IPS-15b (cell line): ENCODE measurements at regions not wholly inside any gene's neighbourhood (a gene's known extent, or its start where the extent isn't known, plus 50 kb on each side); places are given as distances from the start of the nearest gene placed in this dataset.

Source experiments
- H3K27me3 ChIP-seq: one replicate; pipeline ENCODE4 v1.6.1; 2013; ENCODE audit warnings: low read length; ENCODE audit not compliant: control insufficient read depth, insufficient read depth
- H3K36me3 ChIP-seq: one replicate; pipeline ENCODE4 v1.6.1; 2013; ENCODE audit warnings: low read length; ENCODE audit not compliant: control insufficient read depth, insufficient read depth
- H3K4me1 ChIP-seq: one replicate; pipeline ENCODE4 v1.6.1; 2013; ENCODE audit warnings: mild to moderate bottlenecking, low read length; ENCODE audit not compliant: control insufficient read depth, insufficient read depth
- H3K4me3 ChIP-seq: one replicate; pipeline ENCODE4 v1.5.1; 2013; ENCODE audit warnings: low read depth, low read length
- H3K9ac ChIP-seq: one replicate; pipeline ENCODE4 v1.6.1; 2013; ENCODE audit warnings: low read depth, mild to moderate bottlenecking, low read length
- H3K9me3 ChIP-seq: one replicate; pipeline ENCODE4 v1.6.1; 2013; ENCODE audit warnings: mild to moderate bottlenecking, low read length; ENCODE audit not compliant: control insufficient read depth, insufficient read depth

GRCh38 chr7:131861620-131862346, 305.4 kb upstream of the PODXL start:
- H3K9me3 ChIP-seq, result no peaks in the 10 kb centered on the region
- no peak overlapping the region for H3K4me3 ChIP-seq
- no peak overlapping the region for H3K9ac ChIP-seq
- H3K36me3 ChIP-seq, result no peaks in the 10 kb centered on the region
- H3K27me3 ChIP-seq, result no peaks in the 10 kb centered on the region
- no peaks in the 10 kb centered on the region for H3K4me1 ChIP-seq

GRCh38 chr7:131859147-131859821, 302.9 kb upstream of the PODXL start:
- no peak overlapping the region for H3K4me3 ChIP-seq
- H3K27me3 ChIP-seq, result no peaks in the 10 kb centered on the region
- no peaks in the 10 kb centered on the region for H3K36me3 ChIP-seq
- H3K9ac ChIP-seq, result no peak overlapping the region
- H3K9me3 ChIP-seq, result no peaks in the 10 kb centered on the region
- H3K4me1 ChIP-seq, result no peaks in the 10 kb centered on the region

DNA sequence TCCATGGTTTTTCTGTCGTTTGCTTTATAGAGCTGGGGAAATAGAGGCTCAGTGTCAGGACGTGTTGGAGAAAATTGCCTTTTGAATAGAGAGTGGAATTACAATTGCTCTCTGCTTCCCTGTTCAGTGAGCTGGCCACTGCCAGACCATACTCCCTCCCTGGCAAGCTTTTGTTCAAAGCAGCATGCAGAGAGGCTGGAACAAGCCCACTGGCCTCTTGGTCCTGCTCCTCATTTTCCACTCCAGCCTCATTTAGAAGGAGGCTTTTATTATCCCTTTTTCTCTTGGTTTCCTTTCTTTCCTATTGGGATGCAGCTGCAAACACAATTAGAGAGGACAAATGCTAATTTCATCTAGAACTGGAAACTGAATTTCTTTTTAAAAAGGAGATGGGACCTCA, 302.2 kb upstream of the PODXL start:
- no peaks in the 10 kb centered on the region for H3K9me3 ChIP-seq
- H3K36me3 ChIP-seq, result no peaks in the 10 kb centered on the region
- H3K4me1 ChIP-seq, result no peaks in the 10 kb centered on the region
- H3K9ac ChIP-seq, result no peak overlapping the region
- no peak overlapping the region for H3K4me3 ChIP-seq
- H3K27me3 ChIP-seq, result no peaks in the 10 kb centered on the region

DNA sequence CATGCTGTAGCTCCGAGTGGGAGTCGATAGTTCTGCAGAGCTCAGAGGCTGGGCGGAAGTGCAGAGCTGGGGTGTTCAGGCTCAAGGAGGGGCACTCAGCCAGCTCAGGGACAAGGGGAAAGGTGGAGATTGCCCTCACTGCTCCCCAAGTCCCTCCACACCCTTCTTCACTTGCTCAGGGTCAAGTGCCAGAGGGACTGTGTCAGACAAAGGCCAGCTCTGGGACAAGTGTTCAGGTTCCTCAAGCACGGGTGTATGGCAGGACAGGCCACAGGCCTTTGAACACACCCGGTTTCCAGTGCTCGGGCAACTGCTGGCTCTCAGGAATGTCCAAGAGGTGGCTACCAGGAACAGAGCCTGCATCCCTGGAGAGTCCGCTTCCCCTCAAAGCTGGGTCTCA, 293.0 kb upstream of the PODXL start:
- H3K4me3 ChIP-seq, result no peak overlapping the region
- no peak overlapping the region for H3K9ac ChIP-seq
- H3K27me3 ChIP-seq, result no peaks in the 10 kb centered on the region
- no peaks in the 10 kb centered on the region for H3K4me1 ChIP-seq
- no peaks in the 10 kb centered on the region for H3K9me3 ChIP-seq
- no peaks in the 10 kb centered on the region for H3K36me3 ChIP-seq

GRCh38 chr7:131848033-131848432, 291.6 kb upstream of the PODXL start:
- H3K9ac ChIP-seq, result no peak overlapping the region
- no peak overlapping the region for H3K4me3 ChIP-seq
- H3K4me1 ChIP-seq, result no peaks in the 10 kb centered on the region
- H3K36me3 ChIP-seq, result no peaks in the 10 kb centered on the region
- no peaks in the 10 kb centered on the region for H3K9me3 ChIP-seq
- no peaks in the 10 kb centered on the region for H3K27me3 ChIP-seq

DNA sequence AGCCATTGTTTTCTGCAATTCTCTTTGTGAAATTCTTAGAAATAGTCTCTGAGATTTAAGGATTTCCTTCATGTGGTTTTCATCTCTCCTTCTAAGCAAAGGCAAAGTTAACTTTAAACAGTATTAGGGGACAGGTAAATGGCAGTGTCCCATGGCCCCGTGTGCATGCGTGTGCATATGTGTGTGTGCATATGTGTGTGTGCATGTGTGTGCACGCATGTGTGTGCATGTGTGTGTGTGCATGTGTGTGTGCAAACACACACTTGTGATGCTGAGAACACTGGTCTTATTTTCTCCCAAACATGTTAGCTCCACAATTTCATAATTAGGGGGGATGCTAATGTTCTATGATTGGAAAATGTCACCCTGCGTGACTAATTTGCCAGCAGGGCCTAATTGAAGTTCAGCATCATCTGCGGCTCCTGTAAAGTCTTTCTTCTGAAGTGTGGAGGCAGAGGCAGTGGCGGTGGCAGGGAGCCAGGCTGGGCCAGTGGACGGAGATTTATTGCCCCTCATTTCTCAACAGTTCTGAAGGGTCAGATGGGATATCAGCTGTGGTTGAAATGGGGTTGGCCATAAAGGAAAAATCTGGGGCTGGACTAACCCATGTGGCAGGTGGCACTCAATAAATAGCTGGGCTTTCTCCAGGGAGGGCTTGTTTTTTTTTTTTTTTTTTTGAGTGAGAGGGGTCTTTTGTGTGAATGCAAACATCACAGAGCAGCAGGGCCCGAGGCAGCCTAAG, 289.3 kb upstream of the PODXL start:
- Histone ChIP-seq H3K4me3 (no peak overlapping the region), H3K9me3 (no peaks in the 10 kb centered on the region), H3K36me3 (no peaks in the 10 kb centered on the region), H3K27me3 (peaks cover 2% of the 10 kb centered on the region), H3K4me1 (no peaks in the 10 kb centered on the region), H3K9ac (no peak overlapping the region)

- H3K27me3 ChIP-seq, result peaks cover 2% of the 10 kb centered on the region
- no peak overlapping the region for H3K9ac ChIP-seq
- no peaks in the 10 kb centered on the region for H3K36me3 ChIP-seq
- H3K9me3 ChIP-seq, result no peaks in the 10 kb centered on the region
- no peaks in the 10 kb centered on the region for H3K4me1 ChIP-seq
- H3K4me3 ChIP-seq, result no peak overlapping the region
These were observed 287.9 kb upstream of the PODXL start for GRCh38 chr7:131844369-131844768.

DNA sequence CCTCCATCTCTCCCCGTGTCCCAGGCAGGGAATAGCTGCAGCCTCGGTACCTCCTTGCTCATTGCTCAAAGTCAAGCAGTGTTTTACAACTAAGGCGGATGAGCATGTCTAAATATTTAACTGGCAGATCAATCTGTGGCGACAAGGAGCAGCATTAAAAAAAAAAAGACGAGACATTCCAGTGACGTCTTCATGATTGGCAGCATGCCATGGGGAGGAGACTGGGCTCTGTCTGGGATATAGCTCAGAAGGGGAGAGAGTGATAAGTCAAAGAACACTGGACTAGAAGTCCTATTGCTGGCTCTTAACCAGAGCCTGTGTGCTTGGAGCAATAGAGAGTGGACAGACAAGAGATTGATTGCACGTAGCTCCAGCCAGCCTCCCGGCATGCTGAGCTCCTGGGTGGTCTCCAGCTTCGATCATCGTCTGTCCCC, 287.5 kb upstream of the PODXL start:
- no peaks in the 10 kb centered on the region for H3K9me3 ChIP-seq
- no peaks in the 10 kb centered on the region for H3K36me3 ChIP-seq
- no peaks in the 10 kb centered on the region for H3K4me1 ChIP-seq
- H3K9ac ChIP-seq, result no peak overlapping the region
- peaks cover 2% of the 10 kb centered on the region for H3K27me3 ChIP-seq
- no peak overlapping the region for H3K4me3 ChIP-seq

GRCh38 chr7:131839967-131840690, 283.7 kb upstream of the PODXL start:
- Histone ChIP-seq H3K9me3 (no peaks in the 10 kb centered on the region), H3K36me3 (no peaks in the 10 kb centered on the region), H3K4me1 (no peaks in the 10 kb centered on the region), H3K27me3 (peaks cover 2% of the 10 kb centered on the region), H3K4me3 (no peak overlapping the region), H3K9ac (no peak overlapping the region)

DNA sequence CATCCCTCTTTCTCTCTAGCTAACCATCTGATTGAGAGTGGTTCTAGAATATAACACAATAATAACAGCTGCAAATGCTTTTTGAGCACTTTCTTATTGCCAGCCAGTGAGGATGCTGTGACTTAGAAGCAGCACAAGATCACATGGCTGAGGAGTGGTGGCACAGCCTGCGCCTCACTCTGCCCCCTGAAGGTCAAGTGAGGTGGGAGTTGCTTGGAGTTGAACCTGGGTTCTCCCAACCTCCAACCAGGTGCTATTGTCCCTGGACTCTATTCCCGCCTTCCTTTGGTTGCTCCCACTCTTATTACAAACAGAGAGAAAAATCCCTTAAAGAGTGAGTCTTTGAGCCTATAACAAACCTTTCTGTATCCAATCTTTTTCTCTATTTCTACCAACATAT, 280.3 kb upstream of the PODXL start:
- no peak overlapping the region for H3K4me3 ChIP-seq
- no peak overlapping the region for H3K9ac ChIP-seq
- H3K4me1 ChIP-seq, result no peaks in the 10 kb centered on the region
- H3K9me3 ChIP-seq, result no peaks in the 10 kb centered on the region
- no peaks in the 10 kb centered on the region for H3K36me3 ChIP-seq
- peaks cover 2% of the 10 kb centered on the region for H3K27me3 ChIP-seq

GRCh38 chr7:131835141-131835540, 278.7 kb upstream of the PODXL start:
- no peaks in the 10 kb centered on the region for H3K4me1 ChIP-seq
- no peaks in the 10 kb centered on the region for H3K36me3 ChIP-seq
- no peak overlapping the region for H3K9ac ChIP-seq
- H3K4me3 ChIP-seq, result no peak overlapping the region
- no peaks in the 10 kb centered on the region for H3K9me3 ChIP-seq
- H3K27me3 ChIP-seq, result no peaks in the 10 kb centered on the region
